ENCODE measurements at regions not wholly inside any gene's neighbourhood (a gene's known extent, or its start where the extent isn't known, plus 50 kb on each side); places are given as distances from the start of the nearest gene placed in this dataset.

DNA sequence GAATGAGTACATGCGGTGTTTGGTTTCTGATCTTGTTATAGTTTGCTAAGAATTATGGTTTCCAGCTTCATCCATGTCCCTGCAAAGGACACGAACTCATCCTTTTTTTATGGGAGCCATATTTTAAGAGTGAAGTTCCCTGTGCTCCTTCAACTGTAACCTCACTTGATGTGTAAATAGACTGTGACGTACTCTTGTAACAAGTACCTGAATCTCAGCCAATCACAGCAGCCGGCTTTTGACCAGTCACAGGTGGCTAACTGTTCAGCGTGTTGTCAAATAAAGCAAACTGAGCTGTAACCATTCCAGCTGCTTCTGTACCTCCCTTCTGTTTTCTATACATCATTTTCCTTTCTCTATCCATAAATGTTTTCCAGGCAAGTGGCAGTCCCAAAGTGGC, 774.3 kb upstream of the HS6ST1 start:
- ChIA-PET CTCF (ENCODE audit: low intra/inter-chr PET ratio) (no interaction called here), POLR2A (no interaction called here)
- intact Hi-C loops (cut with micrococcal nuclease) (no loop called here), in situ Hi-C loops (cut with MboI) (no loop called here)
- Histone ChIP-seq H3K4me1 (replicated peaks in 1 of 2; ENCODE audit: control insufficient read depth in 2 of 2, insufficient read depth in 2 of 2, low read length in 2 of 2) (no peaks in the 10 kb centered on the region), H3K36me3 (ENCODE audit: control insufficient read depth, insufficient read depth, low read length) (no peaks in the 10 kb centered on the region), H2AFZ (ENCODE audit: low read depth, low read length) (no peak overlapping the region), H3K9me1 (ENCODE audit: control insufficient read depth, insufficient read depth, low read length) (no peaks in the 10 kb centered on the region), H3K9ac (ENCODE audit: insufficient read depth in 1 of 2, low read depth in 2 of 2, low read length in 2 of 2) (no peak overlapping the region), H3K27me3 (ENCODE audit: control insufficient read depth in 2 of 2, insufficient read depth in 2 of 2, low read length in 2 of 2) (no peaks in the 10 kb centered on the region), H4K20me1 (replicated peaks; ENCODE audit: control insufficient read depth, insufficient read depth, low read length) (no peaks in the 10 kb centered on the region), H3K9me3 (replicated peaks; ENCODE audit: control insufficient read depth, insufficient read depth, low read depth, low read length) (no peaks in the 10 kb centered on the region; the same call in 1 of the 2 replicates), H3K4me2 (ENCODE audit: insufficient read depth, low read length) (no peak overlapping the region), H3K79me2 (ENCODE audit: control insufficient read depth, insufficient read depth, low read length) (no peaks in the 10 kb centered on the region), H3K4me3 (no peak overlapping the region), H3K27ac (ENCODE audit: extremely low read depth, low read depth, low read length) (no peak overlapping the region)
- no peak for ATAC-seq
- no peak for DNase-seq (ENCODE audit: extremely low read depth in 1 of 4, low spot score in 3 of 4)
- no TSS peak for BruUV-seq (replicated peaks)
- TF ChIP-seq TFAM (CRISPR knock-in tag; conservative IDR thresholded peaks at IDR 0.05), result no peak
- TF ChIP-seq, protein P1, sequence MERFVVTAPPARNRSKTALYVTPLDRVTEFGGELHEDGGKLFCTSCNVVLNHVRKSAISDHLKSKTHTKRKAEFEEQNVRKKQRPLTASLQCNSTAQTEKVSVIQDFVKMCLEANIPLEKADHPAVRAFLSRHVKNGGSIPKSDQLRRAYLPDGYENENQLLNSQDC (CRISPR knock-in tag; IDR thresholded peaks at IDR 0.05), result no peak
- no peak for TF ChIP-seq HDAC8 (tag; IDR thresholded peaks at IDR 0.05)
- no peak for TF ChIP-seq MYC (IDR thresholded peaks at IDR 0.05; ENCODE audit: low read depth, low read length)
- no peak for TF ChIP-seq MYC (CRISPR knock-in tag; IDR thresholded peaks at IDR 0.05; ENCODE audit: borderline replicate concordance, low read depth)
- TF ChIP-seq ZNF224 (CRISPR knock-in tag; IDR thresholded peaks at IDR 0.05), result no peak
- no peak for TF ChIP-seq BRF1 (IDR thresholded peaks at IDR 0.05; ENCODE audit: borderline replicate concordance, extremely low read depth, insufficient read length)
- TF ChIP-seq SAFB (IDR thresholded peaks at IDR 0.05; ENCODE audit: borderline replicate concordance, low read depth, low read length), result no peak
- no peak for TF ChIP-seq ZNF408 (CRISPR knock-in tag; IDR thresholded peaks at IDR 0.05; ENCODE audit: low read depth)
- no peak for TF ChIP-seq LARP7 (IDR thresholded peaks at IDR 0.05)
- TF ChIP-seq KDM2B (CRISPR knock-in tag; IDR thresholded peaks at IDR 0.05), result no peak
- TF ChIP-seq, protein P2, sequence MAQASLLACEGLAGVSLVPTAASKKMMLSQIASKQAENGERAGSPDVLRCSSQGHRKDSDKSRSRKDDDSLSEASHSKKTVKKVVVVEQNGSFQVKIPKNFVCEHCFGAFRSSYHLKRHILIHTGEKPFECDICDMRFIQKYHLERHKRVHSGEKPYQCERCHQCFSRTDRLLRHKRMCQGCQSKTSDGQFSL (CRISPR knock-in tag; IDR thresholded peaks at IDR 0.05), result no peak
- TF ChIP-seq, protein P2 (tag; IDR thresholded peaks at IDR 0.05), result no peak
- TF ChIP-seq PHB (CRISPR knock-in tag; IDR thresholded peaks at IDR 0.05), result no peak
- TF ChIP-seq ETV5 (CRISPR knock-in tag; IDR thresholded peaks at IDR 0.05; ENCODE audit: low read depth), result no peak
- TF ChIP-seq, protein P3, sequence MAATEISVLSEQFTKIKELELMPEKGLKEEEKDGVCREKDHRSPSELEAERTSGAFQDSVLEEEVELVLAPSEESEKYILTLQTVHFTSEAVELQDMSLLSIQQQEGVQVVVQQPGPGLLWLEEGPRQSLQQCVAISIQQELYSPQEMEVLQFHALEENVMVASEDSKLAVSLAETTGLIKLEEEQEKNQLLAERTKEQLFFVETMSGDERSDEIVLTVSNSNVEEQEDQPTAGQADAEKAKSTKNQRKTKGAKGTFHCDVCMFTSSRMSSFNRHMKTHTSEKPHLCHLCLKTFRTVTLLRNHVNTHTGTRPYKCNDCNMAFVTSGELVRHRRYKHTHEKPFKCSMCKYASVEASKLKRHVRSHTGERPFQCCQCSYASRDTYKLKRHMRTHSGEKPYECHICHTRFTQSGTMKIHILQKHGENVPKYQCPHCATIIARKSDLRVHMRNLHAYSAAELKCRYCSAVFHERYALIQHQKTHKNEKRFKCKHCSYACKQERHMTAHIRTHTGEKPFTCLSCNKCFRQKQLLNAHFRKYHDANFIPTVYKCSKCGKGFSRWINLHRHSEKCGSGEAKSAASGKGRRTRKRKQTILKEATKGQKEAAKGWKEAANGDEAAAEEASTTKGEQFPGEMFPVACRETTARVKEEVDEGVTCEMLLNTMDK (IDR thresholded peaks at IDR 0.05; ENCODE audit: borderline replicate concordance, insufficient read depth, low read depth, low read length, poor library complexity, severe bottlenecking), result no peak
- no peak for TF ChIP-seq ETS2 (tag; IDR thresholded peaks at IDR 0.05; ENCODE audit: borderline replicate concordance, poor library complexity, severe bottlenecking)
- TF ChIP-seq, protein P4, sequence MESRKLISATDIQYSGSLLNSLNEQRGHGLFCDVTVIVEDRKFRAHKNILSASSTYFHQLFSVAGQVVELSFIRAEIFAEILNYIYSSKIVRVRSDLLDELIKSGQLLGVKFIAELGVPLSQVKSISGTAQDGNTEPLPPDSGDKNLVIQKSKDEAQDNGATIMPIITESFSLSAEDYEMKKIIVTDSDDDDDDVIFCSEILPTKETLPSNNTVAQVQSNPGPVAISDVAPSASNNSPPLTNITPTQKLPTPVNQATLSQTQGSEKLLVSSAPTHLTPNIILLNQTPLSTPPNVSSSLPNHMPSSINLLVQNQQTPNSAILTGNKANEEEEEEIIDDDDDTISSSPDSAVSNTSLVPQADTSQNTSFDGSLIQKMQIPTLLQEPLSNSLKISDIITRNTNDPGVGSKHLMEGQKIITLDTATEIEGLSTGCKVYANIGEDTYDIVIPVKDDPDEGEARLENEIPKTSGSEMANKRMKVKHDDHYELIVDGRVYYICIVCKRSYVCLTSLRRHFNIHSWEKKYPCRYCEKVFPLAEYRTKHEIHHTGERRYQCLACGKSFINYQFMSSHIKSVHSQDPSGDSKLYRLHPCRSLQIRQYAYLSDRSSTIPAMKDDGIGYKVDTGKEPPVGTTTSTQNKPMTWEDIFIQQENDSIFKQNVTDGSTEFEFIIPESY (CRISPR knock-in tag; IDR thresholded peaks at IDR 0.05), result no peak
- TF ChIP-seq CCAR2 (IDR thresholded peaks at IDR 0.05; ENCODE audit: low read depth, low read length), result no peak
- no peak for FAIRE-seq
- 0% methylated on average over 5 of the region's 5 CpGs for whole genome bisulfite sequencing (ENCODE audit: insufficient coverage, low coverage, missing lambda C conversion rate)
